Liver (tissue), 8 donors: ENCODE measurements at regions not wholly inside any gene's neighbourhood (a gene's known extent, or its start where the extent isn't known, plus 50 kb on each side); places are given as distances from the start of the nearest gene placed in this dataset.

Experiments used
- DNase-seq: peaks from one replicate; pipeline ENCODE4 v3.0.0-alpha.2; 2017; ENCODE audit warnings: low spot score
- H3K27ac ChIP-seq, 2 donors: one replicate each; pipeline ENCODE4 v1.7.0; 2013; ENCODE audit warnings: inconsistent platforms in 2 of 2, low read length in 2 of 2, control low read depth in 1 of 2, low read depth in 1 of 2, mild to moderate bottlenecking in 1 of 2
- H3K27me3 ChIP-seq, 4 donors: one replicate each; pipeline versions ENCODE4 v1.6.1 to v1.7.0; 2013; ENCODE audit warnings: low read length in 3 of 4, inconsistent platforms in 1 of 4, mild to moderate bottlenecking in 1 of 4, moderate library complexity in 1 of 4; ENCODE audit not compliant: control insufficient read depth in 4 of 4, insufficient read depth in 4 of 4
- H3K36me3 ChIP-seq, 4 donors: one replicate each; pipeline versions ENCODE4 v1.6.1 to v1.7.0; 2013; ENCODE audit warnings: low read length in 3 of 4, mild to moderate bottlenecking in 3 of 4, low read depth in 1 of 4, moderate library complexity in 1 of 4; ENCODE audit not compliant: control insufficient read depth in 4 of 4, insufficient read depth in 3 of 4
- H3K4me1 ChIP-seq, 4 donors: one replicate each; pipeline versions ENCODE4 v1.6.1 to v1.7.0; 2013; ENCODE audit warnings: low read length in 3 of 4, mild to moderate bottlenecking in 3 of 4, moderate library complexity in 1 of 4; ENCODE audit not compliant: control insufficient read depth in 4 of 4, insufficient read depth in 4 of 4
- H3K4me3 ChIP-seq, 3 donors: one replicate each; pipeline versions ENCODE4 v1.6.1 to v1.7.0; 2013; ENCODE audit warnings: low read length in 3 of 3, control low read depth in 1 of 3, low read depth in 1 of 3, mild to moderate bottlenecking in 1 of 3
- H3K9ac ChIP-seq, 2 donors: one replicate each; pipeline ENCODE4 v1.7.0; 2013; ENCODE audit warnings: low read length in 2 of 2, mild to moderate bottlenecking in 2 of 2, moderate library complexity in 2 of 2, control low read depth in 1 of 2, low read depth in 1 of 2
- H3K9me3 ChIP-seq, 4 donors: one replicate each; pipeline versions ENCODE4 v1.6.1 to v1.7.0; 2013; ENCODE audit warnings: low read length in 3 of 4; ENCODE audit not compliant: control insufficient read depth in 4 of 4
- EGR1 ChIP-seq, 2 donors: IDR thresholded peaks; 2 replicates each; pipeline ENCODE4 v1.6.1; 2016 to 2018; ENCODE audit warnings: antibody characterized with exemption in 2 of 2, low read depth in 2 of 2
- FOXA1 ChIP-seq: IDR thresholded peaks from 2 replicates; pipeline ENCODE4 v1.6.1; 2016; ENCODE audit warnings: antibody characterized with exemption
- FOXA2 ChIP-seq: IDR thresholded peaks from 2 replicates; pipeline ENCODE4 v1.6.1; 2016; ENCODE audit warnings: antibody characterized with exemption
- GABPA ChIP-seq, 2 donors: IDR thresholded peaks in 1 of 2; conservative IDR thresholded peaks in 1 of 2; 2 replicates each; pipeline ENCODE4 v1.6.1; 2016; ENCODE audit warnings: antibody characterized with exemption in 2 of 2, mild to moderate bottlenecking in 1 of 2, moderate library complexity in 1 of 2
- HNF4A ChIP-seq, 2 donors: conservative IDR thresholded peaks; 2 replicates each; pipeline ENCODE4 v1.6.1; 2016; ENCODE audit warnings: antibody characterized with exemption in 2 of 2, mild to moderate bottlenecking in 2 of 2
- HNF4G ChIP-seq: IDR thresholded peaks from 2 replicates; pipeline ENCODE4 v1.6.1; 2016; ENCODE audit warnings: antibody characterized with exemption
- JUND ChIP-seq, 2 donors: IDR thresholded peaks; 2 replicates each; pipeline ENCODE4 v1.6.1; 2016; ENCODE audit warnings: antibody characterized with exemption in 2 of 2
- MAX ChIP-seq: IDR thresholded peaks from 2 replicates; pipeline ENCODE4 v1.6.1; 2016; ENCODE audit warnings: antibody characterized with exemption
- NR2F2 ChIP-seq: IDR thresholded peaks from 2 replicates; pipeline ENCODE4 v1.6.1; 2016; ENCODE audit warnings: antibody characterized with exemption
- RAD21 ChIP-seq, 2 donors: IDR thresholded peaks; 2 replicates each; pipeline ENCODE4 v1.6.1; 2016; ENCODE audit warnings: antibody characterized with exemption in 2 of 2, mild to moderate bottlenecking in 2 of 2
- REST ChIP-seq: IDR thresholded peaks from 2 replicates; pipeline ENCODE4 v1.6.1; 2016; ENCODE audit warnings: antibody characterized with exemption, mild to moderate bottlenecking
- RXRA ChIP-seq, 2 donors: IDR thresholded peaks; 2 replicates each; pipeline ENCODE4 v1.6.1; 2017 to 2018; ENCODE audit warnings: antibody characterized with exemption in 2 of 2, mild to moderate bottlenecking in 1 of 2
- SP1 ChIP-seq: IDR thresholded peaks from 2 replicates; pipeline ENCODE4 v1.6.1; 2018; ENCODE audit warnings: antibody characterized with exemption, mild to moderate bottlenecking
- TAF1 ChIP-seq: conservative IDR thresholded peaks from 2 replicates; pipeline ENCODE4 v1.6.1; 2016; ENCODE audit warnings: antibody characterized with exemption, mild to moderate bottlenecking
- YY1 ChIP-seq: IDR thresholded peaks from 2 replicates; pipeline ENCODE4 v1.6.1; 2016; ENCODE audit warnings: antibody characterized with exemption, mild to moderate bottlenecking
- WGBS: extraction: QIAGEN DNeasy Blood & Tissue Kit; methylation state at CpG from one replicate; pipeline ENCODE4 v1.1.7; 2013; 5-methylcytosine and 5-hydroxymethylcytosine counted together
- TF ChIP-seq, protein P1 (sequence below): IDR thresholded peaks from 2 replicates; pipeline ENCODE4 v1.6.1; 2016; ENCODE audit warnings: antibody characterized with exemption
- TF ChIP-seq, protein P2 (sequence below): IDR thresholded peaks from 2 replicates; pipeline ENCODE4 v1.6.1; 2016; ENCODE audit warnings: antibody characterized with exemption
- TF ChIP-seq, protein P3 (sequence below): fragments of 150-350 bp; IDR thresholded peaks from 2 replicates; pipeline ENCODE4 v1.5.1; 2017; ENCODE audit warnings: improper control_type of control experiment, low read depth, low read length; ENCODE audit not compliant: missing input control
- donor health status: healthy.
- donor health status: healthy.
- donor health status: healthy.
- donor health status: healthy.
- donor health status: healthy.

- Histone ChIP-seq H3K36me3 (no peaks in the 10 kb centered on the region), H3K9me3 (peaks cover 0 to 2% (median 0%) of the 10 kb centered on the region in 4 donors), H3K27me3 (no peaks in the 10 kb centered on the region), H3K4me1 (peaks cover 2 to 25% (median 8%) of the 10 kb centered on the region in 4 donors), H3K4me3 (peak overlapping the region in 2 of 3 donors; percentile 44 to 63), H3K27ac (peak overlapping the region; percentile 62 to 80), H3K9ac (no peak overlapping the region)
- WGBS = 7% methylated on average over 33 of the region's 33 CpGs
- DNase-seq = no peak
- TF ChIP-seq SP1 = peak; percentile 56
- TF ChIP-seq YY1 = peak; percentile 44
- TF ChIP-seq EGR1 (IDR thresholded peaks at IDR 0.05; ENCODE audit: low read depth in 2 of 2) = no peak
- TF ChIP-seq FOXA2 = no peak
- no peak for TF ChIP-seq REST
- TF ChIP-seq HNF4G = peak; percentile 11
- peak; percentile 61 to 70 for TF ChIP-seq HNF4A (conservative IDR thresholded peaks at IDR 0.05)
- TF ChIP-seq JUND (IDR thresholded peaks at IDR 0.05) = peak in 1 of 2 donors; percentile 58
- peak; percentile 35 to 56 for TF ChIP-seq RXRA (IDR thresholded peaks at IDR 0.05)
- TF ChIP-seq, protein P1, sequence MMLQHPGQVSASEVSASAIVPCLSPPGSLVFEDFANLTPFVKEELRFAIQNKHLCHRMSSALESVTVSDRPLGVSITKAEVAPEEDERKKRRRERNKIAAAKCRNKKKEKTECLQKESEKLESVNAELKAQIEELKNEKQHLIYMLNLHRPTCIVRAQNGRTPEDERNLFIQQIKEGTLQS = peak; percentile 14
- no peak for TF ChIP-seq NR2F2
- TF ChIP-seq, protein P2, sequence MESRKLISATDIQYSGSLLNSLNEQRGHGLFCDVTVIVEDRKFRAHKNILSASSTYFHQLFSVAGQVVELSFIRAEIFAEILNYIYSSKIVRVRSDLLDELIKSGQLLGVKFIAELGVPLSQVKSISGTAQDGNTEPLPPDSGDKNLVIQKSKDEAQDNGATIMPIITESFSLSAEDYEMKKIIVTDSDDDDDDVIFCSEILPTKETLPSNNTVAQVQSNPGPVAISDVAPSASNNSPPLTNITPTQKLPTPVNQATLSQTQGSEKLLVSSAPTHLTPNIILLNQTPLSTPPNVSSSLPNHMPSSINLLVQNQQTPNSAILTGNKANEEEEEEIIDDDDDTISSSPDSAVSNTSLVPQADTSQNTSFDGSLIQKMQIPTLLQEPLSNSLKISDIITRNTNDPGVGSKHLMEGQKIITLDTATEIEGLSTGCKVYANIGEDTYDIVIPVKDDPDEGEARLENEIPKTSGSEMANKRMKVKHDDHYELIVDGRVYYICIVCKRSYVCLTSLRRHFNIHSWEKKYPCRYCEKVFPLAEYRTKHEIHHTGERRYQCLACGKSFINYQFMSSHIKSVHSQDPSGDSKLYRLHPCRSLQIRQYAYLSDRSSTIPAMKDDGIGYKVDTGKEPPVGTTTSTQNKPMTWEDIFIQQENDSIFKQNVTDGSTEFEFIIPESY = peak; percentile 76
- TF ChIP-seq GABPA (IDR thresholded peaks at IDR 0.05 in 1 of 2, conservative IDR thresholded peaks at IDR 0.05 in 1 of 2) = peak in 1 of 2 donors; percentile 32
- TF ChIP-seq, protein P3, sequence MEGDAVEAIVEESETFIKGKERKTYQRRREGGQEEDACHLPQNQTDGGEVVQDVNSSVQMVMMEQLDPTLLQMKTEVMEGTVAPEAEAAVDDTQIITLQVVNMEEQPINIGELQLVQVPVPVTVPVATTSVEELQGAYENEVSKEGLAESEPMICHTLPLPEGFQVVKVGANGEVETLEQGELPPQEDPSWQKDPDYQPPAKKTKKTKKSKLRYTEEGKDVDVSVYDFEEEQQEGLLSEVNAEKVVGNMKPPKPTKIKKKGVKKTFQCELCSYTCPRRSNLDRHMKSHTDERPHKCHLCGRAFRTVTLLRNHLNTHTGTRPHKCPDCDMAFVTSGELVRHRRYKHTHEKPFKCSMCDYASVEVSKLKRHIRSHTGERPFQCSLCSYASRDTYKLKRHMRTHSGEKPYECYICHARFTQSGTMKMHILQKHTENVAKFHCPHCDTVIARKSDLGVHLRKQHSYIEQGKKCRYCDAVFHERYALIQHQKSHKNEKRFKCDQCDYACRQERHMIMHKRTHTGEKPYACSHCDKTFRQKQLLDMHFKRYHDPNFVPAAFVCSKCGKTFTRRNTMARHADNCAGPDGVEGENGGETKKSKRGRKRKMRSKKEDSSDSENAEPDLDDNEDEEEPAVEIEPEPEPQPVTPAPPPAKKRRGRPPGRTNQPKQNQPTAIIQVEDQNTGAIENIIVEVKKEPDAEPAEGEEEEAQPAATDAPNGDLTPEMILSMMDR = no peak
- TF ChIP-seq FOXA1 = no peak
- TF ChIP-seq RAD21 (IDR thresholded peaks at IDR 0.05) = peak in 1 of 2 donors; percentile 7
- TF ChIP-seq MAX = peak; percentile 46
- no peak for TF ChIP-seq TAF1
These were observed 69.8 kb upstream of the TMEM33 start for GRCh38 chr4:41865306-41865980.
